Activated naive CD8-positive, alpha-beta T cell treated with anti-CD3 and anti-CD28 coated beads for 36 hours (primary cell): ENCODE measurements at regions not wholly inside any gene's neighbourhood (a gene's known extent, or its start where the extent isn't known, plus 50 kb on each side); places are given as distances from the start of the nearest gene placed in this dataset.
"Not testable (repeated sequence)": the region's sequence is repeated elsewhere in the genome, so short reads cannot be mapped to it uniquely, and the experiment has no call there.

ENCODE experiments used
- DNase-seq: peaks from one replicate; pipeline ENCODE4 v3.0.0; 2021
- H3K27ac Mint-ChIP-seq: one replicate; pipeline ENCODE4 v1.8.0; 2022; ENCODE audit warnings: mild to moderate bottlenecking, moderate library complexity, mixed read lengths
- H3K27me3 Mint-ChIP-seq: one replicate; pipeline ENCODE4 v1.8.0; 2022; ENCODE audit warnings: mild to moderate bottlenecking, mixed read lengths
- H3K36me3 Mint-ChIP-seq: one replicate; pipeline ENCODE4 v1.8.0; 2021; ENCODE audit warnings: mild to moderate bottlenecking, mixed read lengths
- H3K4me1 Mint-ChIP-seq: one replicate; pipeline ENCODE4 v1.8.0; 2021; ENCODE audit warnings: mixed read lengths
- H3K4me3 Mint-ChIP-seq: one replicate; pipeline ENCODE4 v1.8.0; 2022; ENCODE audit warnings: mild to moderate bottlenecking, moderate library complexity, mixed read lengths
- H3K9me3 Mint-ChIP-seq: one replicate; pipeline ENCODE4 v1.8.0; 2022; ENCODE audit warnings: mixed read lengths

DNA sequence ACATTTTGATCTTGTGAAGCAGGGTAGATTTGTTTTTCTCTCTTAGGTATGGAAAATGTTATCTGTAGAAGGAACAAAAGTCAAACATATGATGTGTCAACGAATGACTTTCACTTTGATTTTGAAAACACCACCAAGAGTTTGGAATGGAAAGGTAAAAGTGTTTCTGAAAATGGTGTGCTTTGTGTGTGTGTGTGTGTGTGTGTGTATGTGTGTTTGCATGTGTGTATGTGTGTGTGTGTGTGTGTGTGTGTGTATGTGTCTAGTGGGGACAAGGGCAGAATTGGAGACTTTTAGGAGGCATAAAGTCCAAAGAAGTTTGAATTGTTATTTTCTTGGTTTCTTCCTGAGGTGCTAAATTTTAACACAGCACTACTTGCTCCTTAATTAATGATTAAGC is 115.4 kb upstream of the PRKCQ start:
- no peak for DNase-seq
- Mint-ChIP-seq H3K4me3 (no peak overlapping the region), H3K27ac (no peak overlapping the region)

DNA sequence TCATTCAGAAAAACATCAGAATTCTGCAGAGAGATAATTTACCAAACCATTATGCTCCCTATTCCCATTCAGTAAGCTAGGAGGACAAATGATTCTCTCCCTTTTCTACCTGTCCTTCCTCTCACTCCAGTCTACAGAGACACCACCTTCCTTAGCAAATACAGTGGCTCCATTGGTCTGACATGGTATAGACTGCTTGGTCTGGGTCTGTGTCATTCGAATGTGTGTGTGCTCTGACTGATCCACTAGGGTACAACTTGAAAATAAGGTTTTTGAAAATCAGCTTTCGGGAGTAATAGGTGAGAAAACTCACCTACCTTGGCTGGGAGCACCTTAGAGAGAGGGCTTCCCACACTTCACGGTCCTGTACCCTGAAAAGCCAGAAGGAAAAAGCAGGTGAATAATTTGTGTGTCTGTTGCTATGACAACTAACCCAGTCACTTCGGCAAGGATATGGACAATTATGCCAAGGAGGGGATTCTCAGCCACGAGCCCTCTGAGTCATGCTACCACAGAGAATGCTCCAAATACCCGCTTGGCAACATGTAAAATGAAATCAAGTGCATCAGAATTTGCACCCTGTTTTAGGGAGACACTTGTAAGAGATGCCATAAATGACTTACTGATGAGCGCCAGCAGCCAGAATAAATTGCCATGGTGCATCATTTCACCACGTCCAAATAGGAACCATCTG is 114.5 kb upstream of the PRKCQ start:
- peak; percentile 18 for DNase-seq
- Mint-ChIP-seq H3K4me1 (peaks cover 15% of the 10 kb centered on the region), H3K4me3 (no peak overlapping the region), H3K9me3 (no peaks in the 10 kb centered on the region), H3K36me3 (no peaks in the 10 kb centered on the region), H3K27ac (no peak overlapping the region), H3K27me3 (peaks cover 5% of the 10 kb centered on the region)

More for the DNA sequence above, 115.4 kb upstream of the PRKCQ start:
- Mint-ChIP-seq H3K27me3 (peaks cover 5% of the 10 kb centered on the region), H3K36me3 (no peaks in the 10 kb centered on the region), H3K4me1 (peaks cover 15% of the 10 kb centered on the region), H3K9me3 (no peaks in the 10 kb centered on the region)

DNA sequence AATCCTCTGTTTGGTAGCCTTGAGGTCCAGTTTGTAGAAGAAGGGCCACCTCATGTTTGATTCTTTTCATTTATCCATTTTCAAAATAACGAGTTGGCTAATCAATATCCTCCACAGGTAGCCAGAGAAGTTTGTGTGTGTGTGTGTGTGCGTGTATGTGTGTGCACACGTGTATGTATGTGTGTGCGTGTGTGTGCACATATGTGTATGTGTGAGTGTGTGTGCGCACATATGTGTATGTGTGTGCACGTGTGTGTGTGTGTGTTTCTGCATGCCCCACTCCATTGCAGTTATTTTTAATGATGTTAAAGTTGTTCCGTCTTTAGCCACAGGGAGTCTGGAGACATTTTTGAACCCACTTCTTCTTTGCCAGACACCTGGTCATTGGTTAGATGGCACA is 112.8 kb upstream of the PRKCQ start:
- Mint-ChIP-seq H3K4me1 (peaks cover 15% of the 10 kb centered on the region), H3K9me3 (no peaks in the 10 kb centered on the region), H3K4me3 (no peak overlapping the region), H3K36me3 (no peaks in the 10 kb centered on the region), H3K27ac (no peak overlapping the region), H3K27me3 (peaks cover 5% of the 10 kb centered on the region)
- no peak for DNase-seq

DNA sequence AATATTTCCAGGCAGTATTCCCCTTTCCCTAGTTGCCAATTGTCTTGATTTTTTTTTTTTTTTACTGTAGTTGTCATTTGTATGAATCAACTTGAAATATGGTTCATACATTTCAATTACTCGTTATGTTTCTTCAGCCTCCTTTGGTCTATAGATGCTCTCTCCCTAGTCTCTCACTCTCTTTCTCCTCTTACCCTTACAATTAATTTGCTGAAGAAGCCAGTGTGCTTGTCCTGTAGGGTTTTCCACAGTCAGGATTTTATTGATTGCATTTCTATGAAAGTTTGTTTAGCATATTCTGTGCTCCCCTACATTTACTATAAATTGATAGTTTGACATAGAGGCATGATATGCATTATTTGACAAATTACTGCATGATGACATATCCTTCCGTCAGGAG is 112.0 kb upstream of the PRKCQ start:
- H3K27me3 Mint-ChIP-seq, result peaks cover 5% of the 10 kb centered on the region
- no peaks in the 10 kb centered on the region for H3K9me3 Mint-ChIP-seq
- no peak for DNase-seq
- no peak overlapping the region for H3K4me3 Mint-ChIP-seq
- H3K4me1 Mint-ChIP-seq, result peaks cover 15% of the 10 kb centered on the region
- H3K36me3 Mint-ChIP-seq, result no peaks in the 10 kb centered on the region
- no peak overlapping the region for H3K27ac Mint-ChIP-seq

DNA sequence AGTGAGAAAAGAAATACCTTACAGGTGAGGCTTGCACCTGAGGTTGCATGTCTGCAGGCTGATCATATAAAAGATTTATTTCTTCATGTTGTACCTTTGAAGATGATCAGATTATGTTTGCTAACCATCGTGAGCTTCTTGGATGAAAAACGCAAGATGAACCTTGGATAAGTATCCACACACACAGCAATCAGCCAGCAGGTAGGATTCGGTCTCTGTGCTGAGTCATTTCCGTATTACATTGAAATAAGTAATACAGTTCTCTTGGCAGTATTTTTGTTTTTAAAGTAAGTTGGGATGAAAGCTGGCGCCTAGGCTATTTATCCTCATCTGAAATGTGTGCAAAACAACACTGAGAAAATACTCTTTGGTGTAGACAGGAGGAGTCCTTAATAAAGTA is 109.0 kb upstream of the PRKCQ start:
- Mint-ChIP-seq H3K9me3 (no peaks in the 10 kb centered on the region), H3K27ac (no peak overlapping the region), H3K36me3 (no peaks in the 10 kb centered on the region), H3K4me1 (no peaks in the 10 kb centered on the region), H3K27me3 (peaks cover 5% of the 10 kb centered on the region), H3K4me3 (no peak overlapping the region)
- no peak for DNase-seq

DNA sequence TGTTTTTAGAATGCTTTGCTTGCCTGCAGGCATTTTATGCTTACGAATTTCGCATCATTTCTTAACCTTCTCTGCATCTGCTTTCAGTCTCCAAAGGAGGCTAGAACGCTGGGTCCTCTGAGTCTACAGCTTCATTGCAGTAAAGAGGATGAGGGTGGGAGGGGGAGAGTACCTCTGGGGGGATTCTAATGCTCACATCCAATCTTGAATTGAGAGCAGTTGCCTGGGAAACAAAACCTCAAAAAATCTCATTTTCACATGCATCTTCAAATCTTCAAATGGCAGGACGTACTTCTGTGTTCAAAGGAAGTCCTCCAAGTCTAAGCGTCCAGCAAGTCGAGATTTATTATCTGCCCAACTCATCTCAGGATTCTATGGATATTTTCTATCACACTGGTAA is 100.7 kb upstream of the PRKCQ start:
- H3K27me3 Mint-ChIP-seq, result peaks cover 18% of the 10 kb centered on the region
- H3K9me3 Mint-ChIP-seq, result no peaks in the 10 kb centered on the region
- DNase-seq, result no peak
- H3K36me3 Mint-ChIP-seq, result no peaks in the 10 kb centered on the region
- peaks cover 2% of the 10 kb centered on the region for H3K4me1 Mint-ChIP-seq
- no peak overlapping the region for H3K4me3 Mint-ChIP-seq
- H3K27ac Mint-ChIP-seq, result no peak overlapping the region

DNA sequence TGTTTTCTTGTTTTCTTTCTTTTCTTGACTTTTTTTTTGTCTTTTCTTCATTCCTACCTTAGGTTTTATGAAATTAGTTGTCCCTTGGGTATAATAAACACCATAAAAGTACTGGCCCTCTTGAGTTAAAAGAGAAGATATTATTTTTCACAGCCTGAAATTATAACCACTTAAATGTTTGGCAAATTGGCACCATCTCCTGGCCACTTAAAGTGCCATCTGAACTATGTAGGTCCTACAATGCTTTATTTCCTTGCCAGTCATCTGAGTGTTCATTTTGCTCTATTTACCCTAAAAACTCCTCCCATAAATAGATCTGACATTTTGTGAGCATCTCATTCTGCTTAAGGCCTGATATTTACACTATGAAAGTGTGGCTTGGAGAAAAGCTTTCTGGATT is 98.9 kb upstream of the PRKCQ start:
- Mint-ChIP-seq H3K9me3 (no peaks in the 10 kb centered on the region), H3K27me3 (peaks cover 25% of the 10 kb centered on the region), H3K36me3 (no peaks in the 10 kb centered on the region), H3K4me3 (no peak overlapping the region), H3K27ac (no peak overlapping the region), H3K4me1 (peaks cover 2% of the 10 kb centered on the region)
- no peak for DNase-seq

DNA sequence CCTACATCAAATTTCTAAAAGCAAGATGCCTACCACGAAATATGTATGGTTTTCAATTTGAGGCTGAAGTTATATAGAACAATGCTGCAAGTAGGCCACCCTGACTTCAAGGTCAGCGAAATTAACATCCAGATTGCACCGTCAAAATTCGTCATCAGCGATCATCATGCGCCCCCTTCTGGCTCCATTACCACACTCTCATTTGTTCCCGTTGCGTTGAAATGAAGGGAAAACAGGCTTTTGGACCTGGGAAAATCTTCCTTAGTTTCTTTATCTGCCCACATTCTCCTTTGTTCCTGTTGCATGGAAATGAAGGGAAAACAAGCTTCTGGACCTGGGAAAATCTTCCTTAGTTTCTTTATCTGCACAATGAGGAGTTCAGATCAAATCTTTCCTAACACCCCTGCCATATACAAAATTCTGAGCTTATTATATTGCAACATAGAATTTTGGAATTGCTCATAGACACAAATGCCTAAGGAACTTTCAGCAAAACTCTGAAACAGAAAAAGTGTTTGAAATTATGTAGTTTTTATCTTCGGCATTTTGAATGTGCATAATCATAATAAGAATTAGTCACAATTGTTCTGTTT is 98.2 kb upstream of the PRKCQ start:
- Mint-ChIP-seq H3K27me3 (peaks cover 25% of the 10 kb centered on the region), H3K4me1 (peaks cover 2% of the 10 kb centered on the region), H3K4me3 (no peak overlapping the region), H3K9me3 (no peaks in the 10 kb centered on the region), H3K36me3 (no peaks in the 10 kb centered on the region), H3K27ac (no peak overlapping the region)
- peak; percentile 46 for DNase-seq

DNA sequence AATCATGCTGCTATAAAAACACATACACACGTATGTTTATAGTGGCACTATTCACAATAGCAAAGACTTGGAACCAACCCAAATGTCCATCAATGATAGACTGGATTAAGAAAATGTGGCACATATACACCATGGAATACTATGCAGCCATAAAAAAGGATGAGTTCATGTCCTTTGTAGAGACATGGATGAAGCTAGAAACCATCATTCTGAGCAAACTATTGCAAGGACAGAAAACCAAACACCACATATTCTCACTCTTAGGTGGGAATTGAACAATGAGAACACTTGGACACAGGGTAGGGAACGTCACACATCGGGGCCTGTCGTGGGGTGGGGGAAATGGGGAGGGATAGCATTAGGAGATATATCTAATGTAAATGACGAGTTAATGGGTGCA is 97.1 kb upstream of the PRKCQ start:
- not testable (repeated sequence) for H3K4me1 Mint-ChIP-seq, DNase-seq

DNA sequence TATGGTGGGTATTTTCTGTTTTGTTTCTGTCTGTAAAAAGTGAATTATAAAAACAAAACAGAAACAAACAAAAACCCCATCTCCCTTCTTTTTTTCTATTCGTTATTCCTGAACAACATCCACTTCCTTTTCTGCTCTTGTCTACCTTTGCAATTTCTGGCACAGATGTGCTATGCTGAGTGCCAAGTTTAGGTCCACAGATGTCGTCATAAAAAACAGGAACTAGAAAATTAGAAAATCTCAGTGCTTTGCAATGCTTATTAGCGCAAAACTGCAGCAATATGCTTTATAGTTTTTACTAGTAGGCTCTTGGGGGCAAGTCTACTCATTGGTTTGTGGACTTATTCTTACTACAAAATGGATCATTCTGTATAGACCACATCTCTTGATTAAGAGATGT is 94.2 kb upstream of the PRKCQ start:
- no peak for DNase-seq
- Mint-ChIP-seq H3K4me1 (peaks cover 2% of the 10 kb centered on the region), H3K27ac (no peak overlapping the region), H3K9me3 (peaks cover 1% of the 10 kb centered on the region), H3K4me3 (no peak overlapping the region), H3K36me3 (no peaks in the 10 kb centered on the region), H3K27me3 (peaks cover 19% of the 10 kb centered on the region)

More for the DNA sequence above, 97.1 kb upstream of the PRKCQ start:
- not testable (repeated sequence) for H3K27ac Mint-ChIP-seq, H3K36me3 Mint-ChIP-seq, H3K4me3 Mint-ChIP-seq, H3K9me3 Mint-ChIP-seq
- peaks cover 25% of the 10 kb centered on the region for H3K27me3 Mint-ChIP-seq

DNA sequence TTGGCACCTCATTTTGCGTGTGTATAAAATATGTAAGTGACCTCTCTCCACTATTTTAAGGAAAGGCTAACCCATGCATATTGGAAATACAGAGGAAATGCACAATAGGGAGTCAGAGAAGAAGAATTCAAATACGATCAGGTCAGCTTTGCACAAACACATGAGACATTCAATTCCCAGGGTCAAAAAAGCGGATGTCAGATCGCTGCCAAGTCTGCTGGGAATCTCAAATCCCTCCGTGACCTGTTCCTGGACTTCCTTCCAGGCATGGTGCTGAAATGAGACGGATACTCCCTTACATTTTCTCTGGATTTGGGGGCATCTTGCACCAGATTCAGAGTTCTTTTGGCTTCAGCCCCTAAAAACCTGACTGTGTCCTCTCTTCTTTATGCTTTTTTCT is 91.9 kb upstream of the PRKCQ start:
- Mint-ChIP-seq H3K27me3 (peaks cover 10% of the 10 kb centered on the region), H3K36me3 (no peaks in the 10 kb centered on the region), H3K4me3 (no peak overlapping the region), H3K4me1 (peaks cover 8% of the 10 kb centered on the region), H3K9me3 (peaks cover 1% of the 10 kb centered on the region), H3K27ac (no peak overlapping the region)
- DNase-seq, result no peak

DNA sequence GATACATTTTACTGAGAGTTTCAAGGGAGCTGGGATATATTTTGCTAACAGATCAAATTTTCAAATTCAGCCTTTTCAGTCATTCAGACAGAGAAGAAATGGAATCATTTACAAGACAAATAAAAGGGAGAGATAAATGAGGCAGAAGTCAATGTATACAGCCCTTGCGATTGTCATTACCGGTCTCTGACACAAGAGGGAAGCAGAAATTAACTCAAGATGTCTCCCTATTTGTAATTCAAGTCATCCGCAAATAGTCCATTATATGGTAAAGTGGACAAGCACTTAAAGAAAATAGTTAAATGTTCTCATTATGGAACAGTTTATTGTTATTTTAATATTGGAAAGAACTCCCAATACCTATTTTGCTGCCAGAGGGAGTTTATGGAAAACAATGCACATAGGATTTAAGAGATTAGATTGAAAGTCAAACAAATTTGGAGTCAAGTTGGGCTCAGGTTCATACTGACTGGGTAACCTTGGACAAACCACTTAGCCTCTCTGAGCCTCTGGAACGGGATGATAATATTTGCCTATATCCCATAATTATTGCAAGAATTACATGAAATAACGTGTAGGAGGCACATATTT is 89.3 kb upstream of the PRKCQ start:
- peaks cover 1% of the 10 kb centered on the region for H3K9me3 Mint-ChIP-seq
- H3K27ac Mint-ChIP-seq, result no peak overlapping the region
- DNase-seq, result no peak
- peaks cover 17% of the 10 kb centered on the region for H3K4me1 Mint-ChIP-seq
- no peaks in the 10 kb centered on the region for H3K27me3 Mint-ChIP-seq
- no peaks in the 10 kb centered on the region for H3K36me3 Mint-ChIP-seq
- no peak overlapping the region for H3K4me3 Mint-ChIP-seq

DNA sequence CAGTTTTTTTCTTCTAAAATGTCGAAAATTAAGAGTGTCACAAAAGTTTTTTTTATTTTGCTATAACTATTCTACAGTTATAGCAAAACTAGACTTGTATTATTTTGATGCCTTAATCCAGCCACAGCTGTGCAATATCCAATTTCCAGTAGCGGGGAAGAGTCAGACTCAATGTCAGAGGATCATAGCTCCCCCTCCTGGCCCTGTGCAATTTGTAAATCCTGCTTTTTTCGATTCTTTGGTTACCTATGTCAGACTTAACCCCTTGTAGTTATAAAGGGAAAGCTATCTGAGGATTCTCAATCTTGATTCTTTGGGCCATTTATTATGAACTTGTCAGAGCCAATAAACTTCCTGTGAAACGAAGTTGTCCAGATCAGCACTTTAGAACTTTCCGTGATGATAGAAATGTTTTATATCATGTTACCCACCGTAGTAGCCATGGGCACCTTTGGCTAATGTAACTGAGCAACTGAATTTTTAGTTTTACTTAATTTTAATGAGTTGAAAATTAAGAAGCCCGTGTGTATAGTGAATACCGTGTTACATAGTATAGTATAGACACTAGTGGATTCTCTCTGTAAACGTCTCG is 87.7 kb upstream of the PRKCQ start:
- H3K4me1 Mint-ChIP-seq, result peaks cover 17% of the 10 kb centered on the region
- no peaks in the 10 kb centered on the region for H3K27me3 Mint-ChIP-seq
- H3K27ac Mint-ChIP-seq, result no peak overlapping the region
- peak; percentile 24 for DNase-seq
- H3K36me3 Mint-ChIP-seq, result no peaks in the 10 kb centered on the region
- no peak overlapping the region for H3K4me3 Mint-ChIP-seq
- H3K9me3 Mint-ChIP-seq, result peaks cover 1% of the 10 kb centered on the region

DNA sequence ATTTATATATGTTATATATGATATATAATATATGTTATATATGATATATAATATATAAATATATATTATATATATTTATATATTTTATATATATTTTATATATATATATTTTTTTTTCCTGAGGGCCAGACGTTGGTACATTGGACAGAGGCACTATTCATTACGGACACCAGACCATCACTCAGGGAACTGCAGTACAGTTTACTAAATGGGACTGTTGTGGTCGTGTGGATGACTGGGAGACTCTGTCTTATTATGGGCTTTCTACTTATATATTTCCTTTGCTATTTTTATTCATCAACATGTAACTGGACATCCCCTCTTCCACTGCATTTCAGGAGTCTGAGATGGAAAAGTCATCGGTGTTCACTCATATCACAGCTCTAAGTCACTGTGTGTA is 87.1 kb upstream of the PRKCQ start:
- H3K4me1 Mint-ChIP-seq, result peaks cover 17% of the 10 kb centered on the region
- H3K9me3 Mint-ChIP-seq, result peaks cover 1% of the 10 kb centered on the region
- no peaks in the 10 kb centered on the region for H3K27me3 Mint-ChIP-seq
- H3K4me3 Mint-ChIP-seq, result no peak overlapping the region
- DNase-seq, result no peak
- no peak overlapping the region for H3K27ac Mint-ChIP-seq
- no peaks in the 10 kb centered on the region for H3K36me3 Mint-ChIP-seq

DNA sequence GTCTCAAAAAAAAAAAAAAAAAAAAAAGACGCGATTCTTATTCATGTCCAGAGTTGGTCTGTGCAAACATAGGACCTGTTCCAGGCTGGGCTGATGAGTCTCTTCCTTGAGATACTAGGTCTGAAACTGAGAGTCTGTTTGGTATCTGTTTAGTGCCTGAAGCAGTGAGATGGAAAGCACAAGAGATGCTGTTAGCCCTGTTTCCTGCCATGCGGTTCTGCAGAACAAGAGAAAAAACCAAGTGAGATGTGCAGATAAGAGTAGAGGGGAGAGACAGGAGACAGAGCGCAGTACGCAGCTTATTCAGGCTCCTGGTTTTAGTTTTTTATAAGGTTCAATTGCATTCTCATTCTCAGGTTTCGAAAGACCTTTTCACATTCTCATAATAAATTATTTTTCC is 85.8 kb upstream of the PRKCQ start:
- Mint-ChIP-seq H3K4me1 (peaks cover 17% of the 10 kb centered on the region), H3K27ac (no peak overlapping the region), H3K4me3 (peak overlapping the region; percentile 23)

DNA sequence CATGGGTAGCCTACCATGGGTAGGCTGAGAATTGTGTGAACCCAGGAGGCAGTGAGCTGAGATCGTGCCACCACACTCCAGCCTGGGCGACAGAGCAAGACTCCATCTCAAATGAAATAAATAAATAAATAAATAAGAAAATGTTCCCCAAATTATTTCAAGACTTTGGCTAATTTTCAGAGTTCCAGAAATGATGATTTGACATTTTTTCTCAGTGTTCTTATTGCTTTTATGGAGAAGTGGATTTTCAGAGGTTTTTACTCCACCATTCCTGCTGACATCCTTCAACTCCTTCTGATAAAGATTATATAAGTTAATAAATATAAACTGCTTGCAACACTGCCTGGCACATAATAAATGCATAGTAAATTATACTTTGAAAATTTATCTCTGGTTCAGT is 80.4 kb upstream of the PRKCQ start:
- DNase-seq, result no peak
- Mint-ChIP-seq H3K36me3 (no peaks in the 10 kb centered on the region), H3K27ac (no peak overlapping the region), H3K9me3 (no peaks in the 10 kb centered on the region), H3K4me3 (no peak overlapping the region), H3K27me3 (no peaks in the 10 kb centered on the region), H3K4me1 (peaks cover 6% of the 10 kb centered on the region)

More for the DNA sequence above, 85.8 kb upstream of the PRKCQ start:
- peak; percentile 43 for DNase-seq
- H3K27me3 Mint-ChIP-seq, result no peaks in the 10 kb centered on the region
- H3K36me3 Mint-ChIP-seq, result no peaks in the 10 kb centered on the region
- H3K9me3 Mint-ChIP-seq, result peaks cover 1% of the 10 kb centered on the region
